Prostate gland (tissue), 2 donors: ENCODE measurements at regions not wholly inside any gene's neighbourhood (a gene's known extent, or its start where the extent isn't known, plus 50 kb on each side); places are given as distances from the start of the nearest gene placed in this dataset.
A peak's percentile ranks its signal among the peaks of the same experiment; 100 is the strongest.

ENCODE experiments used
- CTCF ChIP-seq, 4 experiments: fragments of 200-600 bp in 2 of 4; fragments of 450-650 bp in 2 of 4; sonication (generic) in 2 of 4; IDR thresholded peaks; 1 replicate in 3 of 4; 2 replicates in 1 of 4; pipeline ENCODE4 v1.5.1; 2016 to 2019; ENCODE audit warnings: antibody characterized with exemption in 4 of 4, mild to moderate bottlenecking in 2 of 4, moderate library complexity in 2 of 4
- POLR2AphosphoS5 ChIP-seq: sonication (generic); formaldehyde crosslinking; IDR thresholded peaks from one replicate; pipeline ENCODE4 v1.6.1; 2017; ENCODE audit warnings: antibody characterized with exemption

DNA sequence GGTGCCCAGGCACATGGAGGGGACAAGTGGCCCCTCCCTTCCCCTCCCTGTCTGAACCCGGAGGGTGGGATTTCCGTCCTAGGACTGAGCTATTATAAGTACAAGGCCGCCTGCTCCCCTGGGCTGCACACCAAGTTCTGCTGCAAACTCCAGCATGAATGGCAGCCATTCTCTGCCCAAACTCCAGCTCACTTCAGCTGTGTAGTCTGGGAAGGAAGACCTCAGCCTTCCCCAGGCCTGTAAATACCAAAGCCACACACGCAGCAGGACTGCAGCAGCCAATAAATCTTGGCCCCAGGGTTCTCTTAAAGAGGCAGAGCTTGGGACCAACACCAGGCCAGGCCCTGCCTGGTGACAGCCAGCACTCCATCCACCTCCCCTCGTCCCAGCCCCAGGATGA, 291.3 kb upstream of the ZMIZ1 start:
- peak; percentile 71 for TF ChIP-seq POLR2AphosphoS5
- TF ChIP-seq CTCF (IDR thresholded peaks at IDR 0.05), result no peak
